Endothelial cell of umbilical vein (primary cell): ENCODE measurements at regions not wholly inside any gene's neighbourhood (a gene's known extent, or its start where the extent isn't known, plus 50 kb on each side); places are given as distances from the start of the nearest gene placed in this dataset.

Source experiments
- BruUV-seq: library from RNA; stranded (reverse); fragments of 400-500 nt; replicated peaks from 2 replicates; lab custom pipeline; 2021; lab: Mats Ljungman, UMichigan
- CTCF ChIA-PET: fragments of 300-600, 350-600 bp; sonication (Branson Sonifier 250); formaldehyde crosslinking; loops from one replicate; lab custom pipeline; 2021; ENCODE audit warnings: antibody characterized with exemption, inconsistent platforms; lab: Charles Lee
- POLR2A ChIA-PET: fragments of 300-600, 350-600 bp; sonication (Branson Sonifier 250); formaldehyde crosslinking; loops from one replicate; lab custom pipeline; 2021; ENCODE audit warnings: antibody characterized with exemption, inconsistent platforms; lab: Charles Lee
- DNase-seq: peaks from one replicate; pipeline ENCODE4 v3.0.0-alpha.2; 2011; ENCODE audit warnings: low read depth, low spot score
- FAIRE-seq: peaks from 2 replicates; lab custom pipeline; 2011; peaks lifted over from hg19 to GRCh38; lab: Jason Lieb, UNC
- H2AFZ ChIP-seq: 2 replicates; pipeline ENCODE4 v1.6.0; 2012; ENCODE audit warnings: low read depth, low read length, control low read depth, inconsistent platforms
- H3K27ac ChIP-seq: 2 replicates; pipeline ENCODE4 v1.5.1; 2011; ENCODE audit warnings: low read depth, mild to moderate bottlenecking, control low read depth, low read length, moderate library complexity; ENCODE audit not compliant: insufficient read depth
- H3K27me3 ChIP-seq, 2 experiments: 2 replicates each; pipeline versions ENCODE4 v1.6.0 to v1.6.1; 2011; ENCODE audit warnings: low read length in 2 of 2, mixed read lengths in 1 of 2; ENCODE audit not compliant: control insufficient read depth in 2 of 2, insufficient read depth in 2 of 2
- H3K36me3 ChIP-seq, 2 experiments: 2 replicates in 1 of 2; 3 replicates in 1 of 2; pipeline ENCODE4 v1.5.1; 2011; ENCODE audit warnings: low read length in 2 of 2, mild to moderate bottlenecking in 1 of 2, moderate library complexity in 1 of 2; ENCODE audit not compliant: control insufficient read depth in 2 of 2, insufficient read depth in 2 of 2; ENCODE audit errors: extremely low read depth in 1 of 2
- H3K4me1 ChIP-seq: 3 replicates; pipeline ENCODE4 v1.5.1; 2011; ENCODE audit warnings: mild to moderate bottlenecking, low read length; ENCODE audit not compliant: control insufficient read depth, insufficient read depth; ENCODE audit errors: extremely low read depth
- H3K4me2 ChIP-seq: 2 replicates; pipeline ENCODE4 v1.6.1; 2011; ENCODE audit warnings: low read length, control low read depth, mixed read lengths; ENCODE audit not compliant: insufficient read depth
- H3K4me3 ChIP-seq, 3 experiments: fragments of 200-600 bp in 1 of 3; sonication (generic), shearing (Covaris generic) in 1 of 3; replicated peaks in 1 of 3; 2 replicates each; pipeline ENCODE4 v1.5.1; 2011 to 2016; ENCODE audit warnings: control low read depth in 3 of 3, low read length in 3 of 3, mild to moderate bottlenecking in 2 of 3, inconsistent platforms in 1 of 3, low read depth in 1 of 3, moderate library complexity in 1 of 3; ENCODE audit not compliant: insufficient read depth in 1 of 3
- H3K79me2 ChIP-seq: 2 replicates; pipeline ENCODE4 v1.6.0; 2012; ENCODE audit warnings: low read length, inconsistent platforms; ENCODE audit not compliant: control insufficient read depth, insufficient read depth
- H3K9ac ChIP-seq: replicated peaks from 2 replicates; pipeline ENCODE3; 2011; ENCODE audit warnings: low read length, control low read depth; ENCODE audit not compliant: insufficient read depth; ENCODE audit errors: extremely low read depth
- H3K9me1 ChIP-seq: replicated peaks from 3 replicates; pipeline ENCODE4 v1.6.0; 2011; ENCODE audit warnings: mild to moderate bottlenecking, low read length; ENCODE audit not compliant: control insufficient read depth, insufficient read depth; ENCODE audit errors: extremely low read depth
- H3K9me3 ChIP-seq: replicated peaks from 2 replicates; pipeline ENCODE4 v1.5.1; 2012; ENCODE audit warnings: low read length, inconsistent platforms; ENCODE audit not compliant: control insufficient read depth, insufficient read depth
- H4K20me1 ChIP-seq: replicated peaks from 2 replicates; pipeline ENCODE3; 2011; ENCODE audit warnings: mild to moderate bottlenecking, low read length; ENCODE audit not compliant: control insufficient read depth, insufficient read depth; ENCODE audit errors: extremely low read depth
- EZH2 ChIP-seq: IDR thresholded peaks from 2 replicates; pipeline ENCODE4 v1.6.1; 2012; ENCODE audit warnings: borderline replicate concordance, low read depth, mild to moderate bottlenecking, moderate library complexity, low read length, inconsistent platforms; ENCODE audit not compliant: severe bottlenecking
- FOS ChIP-seq: IDR thresholded peaks from 2 replicates; pipeline ENCODE4 v1.6.1; 2011; ENCODE audit warnings: mild to moderate bottlenecking, low read length, moderate library complexity, borderline replicate concordance; ENCODE audit not compliant: insufficient read depth
- GATA2 ChIP-seq: IDR thresholded peaks from 2 replicates; pipeline ENCODE4 v1.7.0; 2011; ENCODE audit warnings: low read depth, mild to moderate bottlenecking, moderate library complexity, mixed read lengths, low read length; ENCODE audit not compliant: insufficient read length, insufficient read depth
- MYC ChIP-seq: IDR thresholded peaks from one replicate; pipeline ENCODE4 v1.6.1; 2011; ENCODE audit warnings: mild to moderate bottlenecking, low read depth, low read length
- POLR2A ChIP-seq: IDR thresholded peaks from 2 replicates; pipeline ENCODE4 v1.6.1; 2012; ENCODE audit warnings: low read depth, mild to moderate bottlenecking, control low read depth, low read length
- POLR2AphosphoS5 ChIP-seq: IDR thresholded peaks from 2 replicates; pipeline ENCODE4 v1.6.1; 2012; ENCODE audit warnings: low read depth, mild to moderate bottlenecking, control low read depth, low read length, moderate library complexity; ENCODE audit not compliant: insufficient read depth
- dilution Hi-C: fragments of 300-500 bp; cut with MboI; formaldehyde crosslinking; loops from one replicate; pipeline ENCODE4 v1.15.0; 2019; ENCODE audit warnings: low sequenced_read_pairs; ENCODE audit not compliant: extremely low pct_ligation_motif_present
- intact Hi-C: fragments of 100-400 bp; cut with micrococcal nuclease; formaldehyde crosslinking; loops from one replicate; pipeline ENCODE4 v1.10.0; 2022
- TF ChIP-seq, protein P1 (sequence below), 2 donors: IDR thresholded peaks; 1 replicate in 1 of 2; 2 replicates in 1 of 2; pipeline ENCODE4 v1.5.1; 2011; ENCODE audit warnings: low read length in 2 of 2, mild to moderate bottlenecking in 2 of 2, moderate library complexity in 2 of 2, control low read depth in 1 of 2, inconsistent platforms in 1 of 2, low read depth in 1 of 2; ENCODE audit not compliant: insufficient read depth in 1 of 2; ENCODE audit errors: extremely low read depth in 1 of 2
- TF ChIP-seq, protein P2 (sequence below): IDR thresholded peaks from 2 replicates; pipeline ENCODE4 v1.6.1; 2011; ENCODE audit not compliant: insufficient read depth, insufficient read length

DNA sequence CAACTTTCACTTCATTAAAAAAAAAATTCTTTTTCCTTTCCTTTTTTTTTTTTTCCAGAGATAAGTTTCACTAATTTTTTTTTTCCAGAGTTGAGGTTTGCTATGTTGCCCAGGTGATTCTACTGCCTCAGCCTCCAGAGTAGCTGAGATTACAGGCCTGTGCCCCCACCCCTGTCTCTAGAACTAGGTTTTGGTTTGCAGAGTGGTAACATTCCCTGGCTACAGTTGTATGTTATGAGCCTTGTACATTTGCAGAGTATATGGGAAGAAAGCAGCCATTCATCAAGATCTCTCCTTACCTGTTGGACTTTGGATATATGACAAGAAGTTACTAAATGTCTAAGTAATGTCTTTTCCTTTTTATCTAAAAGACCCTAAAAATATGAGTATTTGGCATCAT is 298.4 kb downstream of the MYCN start:
- no peaks in the 10 kb centered on the region for H3K9me1 ChIP-seq
- no TSS peak for BruUV-seq
- no peaks in the 10 kb centered on the region for H3K79me2 ChIP-seq
- H3K36me3 ChIP-seq, result no peaks in the 10 kb centered on the region
- no peak overlapping the region for H3K4me3 ChIP-seq
- peaks cover 2% of the 10 kb centered on the region for H3K9me3 ChIP-seq
- no peak overlapping the region for H3K27ac ChIP-seq
- TF ChIP-seq, protein P1, sequence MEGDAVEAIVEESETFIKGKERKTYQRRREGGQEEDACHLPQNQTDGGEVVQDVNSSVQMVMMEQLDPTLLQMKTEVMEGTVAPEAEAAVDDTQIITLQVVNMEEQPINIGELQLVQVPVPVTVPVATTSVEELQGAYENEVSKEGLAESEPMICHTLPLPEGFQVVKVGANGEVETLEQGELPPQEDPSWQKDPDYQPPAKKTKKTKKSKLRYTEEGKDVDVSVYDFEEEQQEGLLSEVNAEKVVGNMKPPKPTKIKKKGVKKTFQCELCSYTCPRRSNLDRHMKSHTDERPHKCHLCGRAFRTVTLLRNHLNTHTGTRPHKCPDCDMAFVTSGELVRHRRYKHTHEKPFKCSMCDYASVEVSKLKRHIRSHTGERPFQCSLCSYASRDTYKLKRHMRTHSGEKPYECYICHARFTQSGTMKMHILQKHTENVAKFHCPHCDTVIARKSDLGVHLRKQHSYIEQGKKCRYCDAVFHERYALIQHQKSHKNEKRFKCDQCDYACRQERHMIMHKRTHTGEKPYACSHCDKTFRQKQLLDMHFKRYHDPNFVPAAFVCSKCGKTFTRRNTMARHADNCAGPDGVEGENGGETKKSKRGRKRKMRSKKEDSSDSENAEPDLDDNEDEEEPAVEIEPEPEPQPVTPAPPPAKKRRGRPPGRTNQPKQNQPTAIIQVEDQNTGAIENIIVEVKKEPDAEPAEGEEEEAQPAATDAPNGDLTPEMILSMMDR (IDR thresholded peaks at IDR 0.05; ENCODE audit: extremely low read depth in 1 of 2, insufficient read depth in 1 of 2, low read depth in 1 of 2, low read length in 2 of 2), result no peak
- TF ChIP-seq EZH2, result no peak
- no peak for TF ChIP-seq POLR2A
- TF ChIP-seq FOS, result no peak
- no peak for TF ChIP-seq POLR2AphosphoS5
- no peak for TF ChIP-seq GATA2
- TF ChIP-seq, protein P2, sequence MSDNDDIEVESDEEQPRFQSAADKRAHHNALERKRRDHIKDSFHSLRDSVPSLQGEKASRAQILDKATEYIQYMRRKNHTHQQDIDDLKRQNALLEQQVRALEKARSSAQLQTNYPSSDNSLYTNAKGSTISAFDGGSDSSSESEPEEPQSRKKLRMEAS, result no peak
- no peak for TF ChIP-seq MYC
- no peak overlapping the region for H3K9ac ChIP-seq
- H2AFZ ChIP-seq, result no peak overlapping the region
- H4K20me1 ChIP-seq, result no peaks in the 10 kb centered on the region
- FAIRE-seq (no peak), DNase-seq (no peak)
- dilution Hi-C loops (no loop called here), intact Hi-C loops (no loop called here)
- H3K27me3 ChIP-seq, result no peaks in the 10 kb centered on the region
- POLR2A ChIA-PET, result no interaction called here
- H3K4me1 ChIP-seq, result no peaks in the 10 kb centered on the region
- CTCF ChIA-PET, result no interaction called here
- H3K4me2 ChIP-seq, result no peak overlapping the region
